GM12878 (cell line): ENCODE measurements at regions not wholly inside any gene's neighbourhood (a gene's known extent, or its start where the extent isn't known, plus 50 kb on each side); places are given as distances from the start of the nearest gene placed in this dataset.

Source experiments
- CREB1 ChIP-seq: IDR thresholded peaks from 2 replicates; pipeline ENCODE4 v1.6.1; 2012; ENCODE audit warnings: low read depth, mild to moderate bottlenecking, inconsistent platforms
- FOXM1 ChIP-seq: IDR thresholded peaks from 2 replicates; pipeline ENCODE4 v1.6.1; 2012; ENCODE audit warnings: low read depth, mild to moderate bottlenecking, inconsistent platforms, low read length, moderate library complexity
- HCFC1 ChIP-seq: fragments of 150-350 bp; IDR thresholded peaks from 2 replicates; pipeline ENCODE4 v1.6.1; 2014; ENCODE audit warnings: low read length
- MXI1 ChIP-seq: fragments of 150-350 bp; IDR thresholded peaks from 2 replicates; pipeline ENCODE4 v1.6.1; 2011; ENCODE audit warnings: low read depth, mild to moderate bottlenecking, inconsistent platforms, low read length, improper control_type of control experiment
- SUPT20H ChIP-seq: IDR thresholded peaks from 2 replicates; pipeline ENCODE4 v1.6.1; 2011; ENCODE audit warnings: low read depth, mild to moderate bottlenecking, low read length, moderate library complexity, borderline replicate concordance; ENCODE audit not compliant: control insufficient read depth
- TF ChIP-seq, protein P1 (sequence below), 3 experiments: IDR thresholded peaks in 2 of 3; conservative IDR thresholded peaks in 1 of 3; 2 replicates each; pipeline ENCODE4 v1.5.1; 2011; ENCODE audit warnings: low read depth in 3 of 3, low read length in 3 of 3, mild to moderate bottlenecking in 3 of 3, control low read depth in 2 of 3, moderate library complexity in 2 of 3, inconsistent platforms in 1 of 3, mixed read lengths in 1 of 3; ENCODE audit not compliant: control insufficient read depth in 2 of 3, insufficient read depth in 1 of 3; ENCODE audit errors: extremely low read depth in 1 of 3

DNA sequence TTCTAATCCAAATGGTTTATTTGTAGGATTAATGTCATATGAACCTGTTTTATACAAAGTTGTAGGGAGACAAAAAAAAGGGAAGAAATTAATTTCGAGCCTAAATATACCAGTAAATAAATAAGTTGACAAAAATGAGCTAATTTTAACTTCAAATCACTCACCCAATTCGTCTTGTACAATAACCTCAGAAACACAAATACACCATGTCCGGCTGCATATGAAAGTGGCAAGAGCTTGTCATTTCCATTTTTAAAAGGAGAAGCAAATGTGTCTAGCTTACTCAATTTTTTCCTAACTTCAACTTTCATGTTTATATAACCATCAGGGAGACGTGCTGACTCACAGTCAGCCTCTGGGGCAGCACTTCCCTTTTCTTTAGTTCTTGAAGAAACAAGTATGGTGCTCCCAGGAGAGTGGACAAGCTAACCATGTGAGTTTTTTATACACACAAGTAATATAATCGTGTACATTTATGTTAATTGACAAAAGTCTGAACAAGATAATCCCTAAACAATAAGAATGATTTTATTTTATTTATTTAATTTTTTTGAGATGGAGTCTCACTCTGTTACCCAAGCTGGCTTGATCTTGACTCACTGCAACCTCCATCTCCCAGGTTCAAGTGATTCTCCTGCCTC is 55.5 kb upstream of the SGK1 start:
- TF ChIP-seq SUPT20H (no peak), MXI1 (no peak; the same call in 1 of the 2 replicates), CREB1 (peak; percentile 42; the same call in 1 of the 2 replicates), FOXM1 (no peak; the same call in 1 of the 2 replicates), HCFC1 (no peak)
- TF ChIP-seq, protein P1, sequence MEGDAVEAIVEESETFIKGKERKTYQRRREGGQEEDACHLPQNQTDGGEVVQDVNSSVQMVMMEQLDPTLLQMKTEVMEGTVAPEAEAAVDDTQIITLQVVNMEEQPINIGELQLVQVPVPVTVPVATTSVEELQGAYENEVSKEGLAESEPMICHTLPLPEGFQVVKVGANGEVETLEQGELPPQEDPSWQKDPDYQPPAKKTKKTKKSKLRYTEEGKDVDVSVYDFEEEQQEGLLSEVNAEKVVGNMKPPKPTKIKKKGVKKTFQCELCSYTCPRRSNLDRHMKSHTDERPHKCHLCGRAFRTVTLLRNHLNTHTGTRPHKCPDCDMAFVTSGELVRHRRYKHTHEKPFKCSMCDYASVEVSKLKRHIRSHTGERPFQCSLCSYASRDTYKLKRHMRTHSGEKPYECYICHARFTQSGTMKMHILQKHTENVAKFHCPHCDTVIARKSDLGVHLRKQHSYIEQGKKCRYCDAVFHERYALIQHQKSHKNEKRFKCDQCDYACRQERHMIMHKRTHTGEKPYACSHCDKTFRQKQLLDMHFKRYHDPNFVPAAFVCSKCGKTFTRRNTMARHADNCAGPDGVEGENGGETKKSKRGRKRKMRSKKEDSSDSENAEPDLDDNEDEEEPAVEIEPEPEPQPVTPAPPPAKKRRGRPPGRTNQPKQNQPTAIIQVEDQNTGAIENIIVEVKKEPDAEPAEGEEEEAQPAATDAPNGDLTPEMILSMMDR (IDR thresholded peaks at IDR 0.05 in 2 of 3, conservative IDR thresholded peaks at IDR 0.05 in 1 of 3; ENCODE audit: control insufficient read depth in 2 of 3, extremely low read depth in 1 of 3, insufficient read depth in 1 of 3, low read depth in 3 of 3, low read length in 3 of 3) = no peak
